ENCODE measurements at regions not wholly inside any gene's neighbourhood (a gene's known extent, or its start where the extent isn't known, plus 50 kb on each side); places are given as distances from the start of the nearest gene placed in this dataset.

GRCh38 chr14:27096091-27096490, 498.3 kb upstream of the NOVA1 start:
- Histone ChIP-seq H3K9ac (ENCODE audit: low read length) (no peak overlapping the region), H3K9me3 (ENCODE audit: insufficient read depth, low read depth, low read length) (no peaks in the 10 kb centered on the region), H2BK120ac (ENCODE audit: insufficient read depth, low read length, poor library complexity) (no peak overlapping the region), H3K4me3 (ENCODE audit: low read depth, low read length) (no peak overlapping the region), H2AFZ (ENCODE audit: insufficient read depth, low read length, poor library complexity) (no peak overlapping the region), H4K8ac (ENCODE audit: low read depth, low read length) (no peak overlapping the region), H3K4me2 (ENCODE audit: low read length) (no peak overlapping the region), H2AK5ac (ENCODE audit: low read length) (no peak overlapping the region), H3K4ac (ENCODE audit: low read depth, low read length) (no peak overlapping the region), H2BK5ac (ENCODE audit: low read depth, low read length, poor library complexity) (no peak overlapping the region), H3K4me1 (ENCODE audit: control insufficient read depth in 1 of 2, insufficient read depth in 2 of 2, low read length in 2 of 2) (no peaks in the 10 kb centered on the region), H3K79me1 (ENCODE audit: low read length) (no peaks in the 10 kb centered on the region), H3K27me3 (ENCODE audit: insufficient read depth, low read length) (no peaks in the 10 kb centered on the region), H3K14ac (ENCODE audit: low read length) (no peak overlapping the region), H4K91ac (ENCODE audit: low read depth, low read length) (no peak overlapping the region), H3K27ac (ENCODE audit: low read depth, low read length) (no peak overlapping the region), H2BK12ac (ENCODE audit: low read length) (no peak overlapping the region), H3K23ac (ENCODE audit: low read length) (no peak overlapping the region), H3K79me2 (ENCODE audit: control insufficient read depth, insufficient read depth, low read length, poor library complexity) (no peaks in the 10 kb centered on the region), H3K18ac (ENCODE audit: low read length) (no peak overlapping the region), H3K36me3 (ENCODE audit: control insufficient read depth in 1 of 2, insufficient read depth in 2 of 2, low read length in 2 of 2) (no peaks in the 10 kb centered on the region), H4K12ac (ENCODE audit: low read depth, low read length) (no peak overlapping the region)
- no peak for DNase-seq
- WGBS (ENCODE audit: extremely low coverage, insufficient coverage, insufficient read length) = no CpG with 5 or more reads among the region's 4 CpGs

GRCh38 chr14:27098451-27098850, 500.6 kb upstream of the NOVA1 start:
- WGBS (ENCODE audit: extremely low coverage, insufficient coverage, insufficient read length) = no CpG with 5 or more reads among the region's 3 CpGs

GRCh38 chr14:27114180-27114579, 516.3 kb upstream of the NOVA1 start:
- no peak overlapping the region for H2BK12ac ChIP-seq (ENCODE audit: low read length)
- H3K27me3 ChIP-seq (ENCODE audit: insufficient read depth, low read length) = no peaks in the 10 kb centered on the region
- H2AK5ac ChIP-seq (ENCODE audit: low read length) = no peak overlapping the region
- no peaks in the 10 kb centered on the region for H3K9me3 ChIP-seq (ENCODE audit: insufficient read depth, low read depth, low read length)
- no peak overlapping the region for H3K4me2 ChIP-seq (ENCODE audit: low read length)
- no peaks in the 10 kb centered on the region for H3K79me2 ChIP-seq (ENCODE audit: control insufficient read depth, insufficient read depth, low read length, poor library complexity)
- H2BK5ac ChIP-seq (ENCODE audit: low read depth, low read length, poor library complexity) = no peak overlapping the region
- no peaks in the 10 kb centered on the region for H3K36me3 ChIP-seq (ENCODE audit: control insufficient read depth in 1 of 2, insufficient read depth in 2 of 2, low read length in 2 of 2)
- WGBS (ENCODE audit: extremely low coverage, insufficient coverage, insufficient read length) = no CpG with 5 or more reads among the region's 1 CpG
- no peak overlapping the region for H3K18ac ChIP-seq (ENCODE audit: low read length)
- no peak for DNase-seq
- no peak overlapping the region for H4K12ac ChIP-seq (ENCODE audit: low read depth, low read length)
- H3K4me1 ChIP-seq (ENCODE audit: control insufficient read depth in 1 of 2, insufficient read depth in 2 of 2, low read length in 2 of 2) = no peaks in the 10 kb centered on the region
- no peak overlapping the region for H2BK120ac ChIP-seq (ENCODE audit: insufficient read depth, low read length, poor library complexity)
- no peak overlapping the region for H3K4ac ChIP-seq (ENCODE audit: low read depth, low read length)
- no peak overlapping the region for H4K8ac ChIP-seq (ENCODE audit: low read depth, low read length)
- no peaks in the 10 kb centered on the region for H3K79me1 ChIP-seq (ENCODE audit: low read length)
- H3K27ac ChIP-seq (ENCODE audit: low read depth, low read length) = no peak overlapping the region
- H2AFZ ChIP-seq (ENCODE audit: insufficient read depth, low read length, poor library complexity) = no peak overlapping the region
- H3K4me3 ChIP-seq (ENCODE audit: low read depth, low read length) = no peak overlapping the region
- H3K14ac ChIP-seq (ENCODE audit: low read length) = no peak overlapping the region
- H3K23ac ChIP-seq (ENCODE audit: low read length) = no peak overlapping the region
- H4K91ac ChIP-seq (ENCODE audit: low read depth, low read length) = no peak overlapping the region
- H3K9ac ChIP-seq (ENCODE audit: low read length) = no peak overlapping the region

More at GRCh38 chr14:27098451-27098850, 500.6 kb upstream of the NOVA1 start:
- no peak overlapping the region for H3K23ac ChIP-seq (ENCODE audit: low read length)
- no peaks in the 10 kb centered on the region for H3K9me3 ChIP-seq (ENCODE audit: insufficient read depth, low read depth, low read length)
- H3K36me3 ChIP-seq (ENCODE audit: control insufficient read depth in 1 of 2, insufficient read depth in 2 of 2, low read length in 2 of 2) = no peaks in the 10 kb centered on the region
- no peak overlapping the region for H4K91ac ChIP-seq (ENCODE audit: low read depth, low read length)
- H4K12ac ChIP-seq (ENCODE audit: low read depth, low read length) = no peak overlapping the region
- H3K27me3 ChIP-seq (ENCODE audit: insufficient read depth, low read length) = no peaks in the 10 kb centered on the region
- H3K4me1 ChIP-seq (ENCODE audit: control insufficient read depth in 1 of 2, insufficient read depth in 2 of 2, low read length in 2 of 2) = no peaks in the 10 kb centered on the region
- no peak overlapping the region for H3K4me2 ChIP-seq (ENCODE audit: low read length)
- no peak for DNase-seq
- no peaks in the 10 kb centered on the region for H3K79me1 ChIP-seq (ENCODE audit: low read length)
- H3K4ac ChIP-seq (ENCODE audit: low read depth, low read length) = no peak overlapping the region
- H3K18ac ChIP-seq (ENCODE audit: low read length) = no peak overlapping the region
- H4K8ac ChIP-seq (ENCODE audit: low read depth, low read length) = no peak overlapping the region
- H2BK5ac ChIP-seq (ENCODE audit: low read depth, low read length, poor library complexity) = no peak overlapping the region
- H3K9ac ChIP-seq (ENCODE audit: low read length) = no peak overlapping the region
- no peak overlapping the region for H3K27ac ChIP-seq (ENCODE audit: low read depth, low read length)
- no peak overlapping the region for H3K14ac ChIP-seq (ENCODE audit: low read length)
- H2BK12ac ChIP-seq (ENCODE audit: low read length) = no peak overlapping the region
- H3K79me2 ChIP-seq (ENCODE audit: control insufficient read depth, insufficient read depth, low read length, poor library complexity) = no peaks in the 10 kb centered on the region
- H2AFZ ChIP-seq (ENCODE audit: insufficient read depth, low read length, poor library complexity) = no peak overlapping the region
- no peak overlapping the region for H3K4me3 ChIP-seq (ENCODE audit: low read depth, low read length)
- H2AK5ac ChIP-seq (ENCODE audit: low read length) = no peak overlapping the region
- H2BK120ac ChIP-seq (ENCODE audit: insufficient read depth, low read length, poor library complexity) = no peak overlapping the region

GRCh38 chr14:27123162-27123561, 525.3 kb upstream of the NOVA1 start:
- Histone ChIP-seq H3K27me3 (ENCODE audit: insufficient read depth, low read length) (no peaks in the 10 kb centered on the region), H3K4me2 (ENCODE audit: low read length) (no peak overlapping the region), H3K4me3 (ENCODE audit: low read depth, low read length) (no peak overlapping the region), H3K9ac (ENCODE audit: low read length) (no peak overlapping the region), H3K27ac (ENCODE audit: low read depth, low read length) (no peak overlapping the region), H4K8ac (ENCODE audit: low read depth, low read length) (no peak overlapping the region), H3K4ac (ENCODE audit: low read depth, low read length) (no peak overlapping the region), H2AK5ac (ENCODE audit: low read length) (no peak overlapping the region), H2BK120ac (ENCODE audit: insufficient read depth, low read length, poor library complexity) (no peak overlapping the region), H2AFZ (ENCODE audit: insufficient read depth, low read length, poor library complexity) (no peak overlapping the region), H3K79me1 (ENCODE audit: low read length) (no peaks in the 10 kb centered on the region), H3K36me3 (ENCODE audit: control insufficient read depth in 1 of 2, insufficient read depth in 2 of 2, low read length in 2 of 2) (no peaks in the 10 kb centered on the region), H3K23ac (ENCODE audit: low read length) (no peak overlapping the region), H4K12ac (ENCODE audit: low read depth, low read length) (no peak overlapping the region), H2BK12ac (ENCODE audit: low read length) (no peak overlapping the region), H3K9me3 (ENCODE audit: insufficient read depth, low read depth, low read length) (no peaks in the 10 kb centered on the region), H3K79me2 (ENCODE audit: control insufficient read depth, insufficient read depth, low read length, poor library complexity) (no peaks in the 10 kb centered on the region), H4K91ac (ENCODE audit: low read depth, low read length) (no peak overlapping the region), H3K14ac (ENCODE audit: low read length) (no peak overlapping the region), H2BK5ac (ENCODE audit: low read depth, low read length, poor library complexity) (no peak overlapping the region), H3K4me1 (ENCODE audit: control insufficient read depth in 1 of 2, insufficient read depth in 2 of 2, low read length in 2 of 2) (no peaks in the 10 kb centered on the region), H3K18ac (ENCODE audit: low read length) (no peak overlapping the region)
- no peak for DNase-seq
- no CpG with 5 or more reads among the region's 4 CpGs for WGBS (ENCODE audit: extremely low coverage, insufficient coverage, insufficient read length)
